GM13976 (cell line): ENCODE measurements at regions not wholly inside any gene's neighbourhood (a gene's known extent, or its start where the extent isn't known, plus 50 kb on each side); places are given as distances from the start of the nearest gene placed in this dataset.
A peak's percentile ranks its signal among the peaks of the same experiment; 100 is the strongest.

Experiments used
- DNase-seq: peaks from one replicate; pipeline ENCODE4 v3.0.0; 2012; ENCODE audit warnings: low spot score
- CTCF ChIP-seq: IDR thresholded peaks from 2 replicates; pipeline ENCODE4 v1.5.1; 2012; ENCODE audit warnings: borderline replicate concordance, mild to moderate bottlenecking; ENCODE audit not compliant: insufficient read depth; ENCODE audit errors: extremely low read depth, missing control alignments, control extremely low read depth
- in situ Hi-C: fragments of 300-500 bp; cut with MboI; formaldehyde crosslinking; loops from one replicate; pipeline ENCODE4 v1.12.0; 2022; ENCODE audit warnings: low sequenced_read_pairs, mixed read lengths, inconsistent platforms; ENCODE audit not compliant: unreplicated experiment

- DNase-seq: peak; percentile 24
- no peak for TF ChIP-seq CTCF
- in situ Hi-C loops: no loop called here
Observed at GRCh38 chr6:85372188-85372914, 77.5 kb upstream of the NT5E start.

DNA sequence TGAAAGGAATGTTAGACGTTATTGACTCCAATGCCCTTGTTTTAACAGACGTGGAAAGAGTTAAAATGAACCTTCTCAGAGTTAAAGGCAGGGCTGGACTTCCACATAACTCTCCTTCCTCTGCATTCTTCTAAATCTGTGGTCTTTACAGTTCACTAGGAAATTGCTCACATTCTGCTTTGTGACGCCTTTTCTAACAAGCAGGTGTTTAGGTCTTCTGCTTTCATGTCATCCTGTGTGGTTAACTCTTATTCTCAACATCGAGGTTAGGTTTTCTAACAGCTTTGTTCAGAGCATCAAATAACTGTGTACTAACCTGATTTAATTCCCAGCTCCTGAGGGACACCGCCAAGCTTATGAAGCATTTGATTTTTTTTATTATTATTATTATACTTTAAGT, 81.3 kb upstream of the NT5E start:
- in situ Hi-C loops: no loop called here
- no peak for DNase-seq
- TF ChIP-seq CTCF: no peak

DNA sequence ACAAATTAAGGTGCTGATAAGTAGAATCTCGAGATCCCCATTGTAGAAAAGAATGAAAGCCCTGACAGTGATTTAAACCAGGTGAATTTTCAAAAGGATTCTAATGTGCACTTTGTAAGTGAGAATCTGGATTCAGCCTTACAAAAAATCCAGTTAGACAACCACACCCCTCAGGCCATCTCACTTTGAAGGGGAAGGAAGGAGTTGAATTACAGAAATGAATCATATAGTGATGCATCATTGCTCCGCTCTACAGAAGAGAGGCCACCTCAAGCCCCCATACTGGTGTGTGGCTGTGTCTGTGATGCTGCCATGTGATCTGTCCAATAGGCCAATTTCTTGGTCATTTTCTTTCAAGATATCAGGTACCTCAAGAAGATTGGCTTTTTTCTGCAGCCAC, 85.5 kb upstream of the NT5E start:
- no peak for TF ChIP-seq CTCF
- no peak for DNase-seq
- in situ Hi-C loops: no loop called here

GRCh38 chr6:85363870-85364269, 86.0 kb upstream of the NT5E start:
- no peak for TF ChIP-seq CTCF
- no peak for DNase-seq
- in situ Hi-C loops: no loop called here

DNA sequence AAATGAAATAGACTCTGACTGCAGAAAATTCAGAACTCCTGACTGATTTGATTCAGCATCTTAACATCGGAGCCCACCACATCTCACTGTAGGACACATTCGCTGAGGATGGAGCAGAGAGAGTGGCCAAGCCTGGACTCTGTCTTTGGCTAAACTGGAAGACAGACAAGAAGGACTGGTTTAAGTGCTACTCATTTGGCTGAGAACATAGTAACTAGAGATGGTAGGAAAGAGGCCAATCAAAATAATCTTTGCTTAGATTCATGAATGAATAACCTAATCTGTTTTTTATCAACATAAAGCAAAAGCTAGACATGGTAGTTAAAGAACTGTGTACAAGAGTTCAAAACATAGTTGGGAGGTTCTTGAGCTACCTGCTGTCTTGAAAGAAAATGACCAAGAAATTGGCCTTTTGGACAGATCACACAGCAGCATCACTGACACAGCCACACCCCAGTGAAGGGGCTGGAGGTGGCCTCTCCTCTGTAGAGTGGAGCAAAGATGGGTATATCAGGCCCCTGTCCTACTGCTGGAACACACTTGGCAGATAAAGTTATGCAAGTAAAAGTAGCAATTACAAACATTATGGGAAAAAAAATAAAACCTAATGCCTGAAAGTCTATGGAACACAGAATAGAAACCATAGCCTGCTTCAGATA, 87.1 kb upstream of the NT5E start:
- in situ Hi-C loops: no loop called here
- DNase-seq: no peak
- TF ChIP-seq CTCF: no peak

DNA sequence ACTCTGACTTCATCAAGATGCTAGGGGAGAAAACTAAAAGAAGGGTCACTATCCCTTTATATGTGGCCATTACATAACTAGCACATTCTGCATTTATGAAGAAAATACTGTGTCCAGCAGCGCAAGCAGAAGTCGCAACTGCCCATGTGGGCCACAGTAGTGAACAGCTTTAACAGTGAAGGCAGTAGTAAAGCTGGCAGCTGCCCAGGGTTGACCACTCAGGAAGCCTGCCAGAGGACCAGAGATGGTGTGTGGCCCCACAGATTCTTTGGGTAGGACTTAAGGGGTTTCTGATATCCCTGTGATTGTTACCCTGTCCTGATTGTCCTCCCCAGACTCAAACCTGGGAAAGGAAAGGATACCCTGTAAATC, 88.3 kb upstream of the NT5E start:
- DNase-seq: no peak
- TF ChIP-seq CTCF: no peak
- in situ Hi-C loops: no loop called here
